Mucosa of gallbladder (tissue), 1 donor: ENCODE measurements at regions not wholly inside any gene's neighbourhood (a gene's known extent, or its start where the extent isn't known, plus 50 kb on each side); places are given as distances from the start of the nearest gene placed in this dataset.
"Not testable (repeated sequence)": the region's sequence is repeated elsewhere in the genome, so short reads cannot be mapped to it uniquely, and the experiment has no call there.

Source experiments
- DNase-seq: peaks from one replicate; pipeline ENCODE4 v3.0.0-alpha.2; 2020; ENCODE audit warnings: low spot score
- donor health status: DM: no; HTN: no; CAD: no.

DNA sequence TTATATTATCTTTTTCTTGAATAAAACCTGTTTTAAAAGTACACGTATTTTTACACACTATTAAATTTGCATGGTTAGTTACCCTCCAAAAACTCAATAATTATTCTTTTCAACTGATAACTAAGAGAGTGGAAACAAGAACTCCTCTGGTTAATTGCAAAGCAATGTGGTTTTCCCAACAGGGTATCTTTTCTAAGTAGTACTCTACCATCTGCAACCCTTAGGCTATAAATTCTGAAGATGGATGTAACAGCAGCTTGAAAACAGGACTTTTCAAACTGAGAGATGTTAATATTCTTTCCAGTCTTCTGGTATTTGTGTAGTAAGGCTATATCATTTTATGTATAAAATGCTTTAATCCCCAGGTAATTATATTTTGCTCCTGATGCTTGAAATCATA is 916.1 kb upstream of the POT1 start:
- no peak for DNase-seq

- no peak for DNase-seq
Measured at GRCh38 chr7:125834421-125834820, 904.8 kb upstream of the POT1 start.

DNA sequence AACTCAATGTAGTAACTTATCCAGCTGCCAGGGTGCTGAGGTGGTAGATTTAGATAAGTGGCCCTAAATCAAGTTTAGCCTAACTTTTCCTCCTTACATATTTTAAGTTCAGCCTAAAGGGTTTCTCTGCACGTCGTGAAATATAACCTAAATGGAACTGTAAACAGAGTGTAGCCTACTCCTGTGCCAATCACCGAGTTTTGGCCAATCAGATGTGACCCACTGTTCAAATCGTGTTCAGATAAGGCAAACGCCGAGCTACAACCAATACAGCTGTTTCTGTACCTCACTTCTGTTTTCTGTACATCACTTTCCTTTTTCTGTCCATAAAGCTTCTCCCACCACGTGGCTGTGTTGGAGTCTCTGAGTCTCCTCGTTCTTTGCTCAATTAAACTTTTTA is 904.2 kb upstream of the POT1 start:
- DNase-seq = no peak

GRCh38 chr7:125830743-125831142 is 901.1 kb upstream of the POT1 start:
- DNase-seq = no peak

GRCh38 chr7:125828153-125828700 is 898.6 kb upstream of the POT1 start:
- no peak for DNase-seq

DNA sequence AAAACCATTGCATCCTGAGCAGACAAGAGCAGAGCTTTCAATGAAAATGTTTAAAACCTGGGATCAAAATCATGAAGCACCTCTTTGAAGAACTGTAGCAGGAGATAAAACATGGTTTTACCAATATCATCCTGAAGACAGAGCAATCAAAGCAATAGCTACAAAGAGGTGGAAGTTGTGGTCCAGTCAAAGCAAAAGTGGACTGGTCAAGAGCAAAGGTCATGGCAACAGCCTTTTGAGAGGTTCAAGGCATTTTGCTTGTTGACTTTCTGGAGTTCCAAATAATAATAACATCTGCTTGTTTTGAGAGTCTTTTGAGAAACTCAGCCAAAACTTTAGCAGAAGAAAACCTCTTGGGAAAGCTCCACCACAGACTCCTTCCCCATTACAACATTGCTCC is 893.9 kb upstream of the POT1 start:
- no peak for DNase-seq

DNA sequence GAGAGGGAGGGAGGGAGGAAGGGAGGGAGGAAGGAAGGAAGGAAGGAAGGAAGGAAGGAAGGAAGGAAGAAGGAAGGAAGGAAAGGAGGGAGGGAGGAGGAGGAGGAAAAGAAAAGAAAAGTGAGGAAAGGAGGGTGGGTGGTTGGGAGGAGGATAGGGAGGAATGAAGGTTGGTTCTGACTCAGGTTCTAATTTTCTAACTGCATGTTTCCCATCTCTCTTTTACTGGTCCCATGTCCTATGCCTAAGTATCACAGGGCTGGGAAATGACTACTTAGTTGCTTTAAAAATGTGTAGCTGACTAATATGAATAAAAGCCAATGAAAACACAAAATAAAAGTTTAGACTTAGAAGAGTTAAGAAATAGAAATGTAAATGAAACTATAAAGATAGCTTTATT is 890.9 kb upstream of the POT1 start:
- no peak for DNase-seq

DNA sequence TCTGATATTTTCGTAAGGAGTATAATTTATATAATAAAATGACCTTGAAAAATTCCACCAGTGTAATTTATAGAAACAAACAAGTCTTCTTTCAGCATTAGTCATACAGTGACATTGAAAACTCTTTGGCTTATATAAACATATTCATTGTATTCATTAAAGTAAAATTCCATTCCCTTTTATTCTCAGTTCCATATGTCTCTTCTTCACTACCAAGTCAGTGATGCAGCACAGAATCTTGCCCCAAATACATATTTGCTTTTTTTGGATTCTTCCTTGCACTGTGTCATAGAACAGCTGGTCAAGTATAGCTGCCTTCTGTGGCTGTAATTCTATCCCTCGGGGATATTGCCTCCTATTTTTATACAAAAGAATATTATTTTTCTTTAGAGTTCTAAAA is 884.5 kb upstream of the POT1 start:
- DNase-seq = no peak

GRCh38 chr7:125806491-125806890 is 876.9 kb upstream of the POT1 start:
- DNase-seq = not testable (repeated sequence)

DNA sequence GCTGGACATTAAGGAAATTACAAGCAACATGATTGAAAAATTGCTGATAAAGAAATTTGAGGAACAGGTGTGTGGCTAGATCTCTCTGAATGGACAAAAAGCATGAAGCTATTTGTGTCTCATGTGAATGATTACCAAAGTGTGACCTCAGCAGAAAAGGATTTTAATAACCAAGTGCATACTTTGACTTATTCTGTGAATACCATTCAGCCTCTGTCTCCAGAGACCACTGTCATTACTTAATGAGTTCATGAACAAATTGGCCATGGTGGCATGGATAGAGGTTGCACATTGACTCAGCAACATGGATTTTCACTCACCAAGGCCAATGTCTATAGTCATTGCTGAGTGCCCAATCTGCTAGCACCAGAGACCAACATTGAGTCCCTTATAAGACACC is 874.6 kb upstream of the POT1 start:
- no peak for DNase-seq

DNA sequence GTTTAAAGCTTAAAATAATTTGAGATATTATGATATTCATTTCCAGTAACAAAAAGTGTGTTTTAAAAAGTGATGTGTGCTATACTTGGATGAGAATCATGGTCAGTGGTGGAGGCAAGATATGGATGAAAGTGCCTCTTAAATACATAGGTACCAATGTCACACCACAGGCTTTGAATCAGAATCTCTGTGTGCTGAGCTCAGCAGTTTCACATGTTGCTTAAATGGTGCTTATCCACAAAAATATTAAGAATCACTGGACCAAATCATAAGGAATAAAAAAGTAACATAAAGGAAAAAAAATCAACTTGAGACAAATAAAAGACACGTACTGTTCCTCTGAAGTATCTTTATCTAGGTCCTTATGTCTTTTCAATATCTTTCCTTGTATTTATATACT is 850.5 kb upstream of the POT1 start:
- DNase-seq = no peak

DNA sequence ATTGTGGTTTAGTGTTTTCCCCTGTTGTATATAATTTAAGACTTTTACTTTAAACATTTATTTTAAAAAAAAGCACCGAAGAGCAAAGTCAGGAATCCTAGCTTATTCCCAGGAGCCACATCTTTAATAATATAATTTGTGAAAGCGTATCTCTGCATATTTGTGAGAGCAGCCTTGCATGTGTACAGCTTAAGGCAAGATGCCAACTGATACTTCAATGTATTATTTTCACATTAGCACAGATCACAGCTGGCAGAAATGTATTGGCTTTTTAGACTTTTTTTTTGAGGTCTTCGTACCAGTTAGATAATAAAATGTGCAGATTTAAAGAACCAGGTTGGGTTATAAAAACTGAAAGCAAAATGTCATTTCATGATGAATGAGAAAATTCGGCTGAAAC is 845.7 kb upstream of the POT1 start:
- no peak for DNase-seq

DNA sequence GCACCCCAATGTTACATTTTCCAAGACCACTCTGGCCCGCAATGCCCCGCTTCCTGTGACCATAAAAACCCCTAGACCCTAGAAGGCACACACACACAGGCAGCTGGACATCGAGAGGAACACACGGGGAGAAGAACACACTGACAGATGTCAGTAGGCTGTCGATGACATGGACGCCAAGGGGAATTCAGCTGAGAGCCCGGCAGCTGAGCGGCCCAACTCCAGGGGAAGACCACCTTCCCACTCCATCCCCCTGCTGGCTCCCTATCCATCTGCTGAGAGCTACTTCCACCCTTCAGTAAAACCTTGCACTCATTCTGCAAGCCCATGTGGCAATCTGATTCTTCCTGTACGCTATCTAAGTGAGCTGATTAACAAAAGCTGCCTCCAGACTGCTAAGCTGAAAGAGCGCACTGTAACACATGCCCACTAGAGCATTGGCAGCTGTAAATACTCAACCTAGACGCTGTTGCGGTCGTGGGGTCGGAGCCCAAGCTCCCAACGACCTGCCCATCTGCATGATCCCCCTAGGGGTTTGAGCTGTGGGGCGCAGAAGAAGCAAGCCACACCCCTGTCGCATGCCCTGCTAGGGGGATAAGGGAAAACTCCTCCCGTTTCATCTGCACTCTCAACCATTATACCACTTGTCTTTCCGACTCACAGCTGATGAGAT is 843.6 kb upstream of the POT1 start:
- DNase-seq = no peak

DNA sequence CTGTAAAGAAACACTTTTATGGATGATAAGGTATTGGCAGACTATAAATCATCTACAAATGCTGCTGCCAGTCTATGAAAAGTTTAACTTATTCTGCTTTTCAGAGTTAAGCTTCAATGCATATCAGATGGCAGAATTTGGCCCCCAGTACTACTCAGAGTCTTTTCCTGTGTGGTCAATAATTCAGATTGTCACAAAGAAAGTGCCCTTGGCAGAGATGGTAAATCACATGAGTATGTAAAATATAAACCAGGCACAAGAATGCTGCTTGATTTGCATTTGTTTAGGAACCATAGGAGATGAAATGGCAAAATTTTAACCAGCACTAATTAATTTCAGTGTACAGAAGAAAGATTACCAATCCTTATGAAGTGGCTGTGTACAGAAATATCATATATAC is 818.3 kb upstream of the POT1 start:
- DNase-seq = no peak

DNA sequence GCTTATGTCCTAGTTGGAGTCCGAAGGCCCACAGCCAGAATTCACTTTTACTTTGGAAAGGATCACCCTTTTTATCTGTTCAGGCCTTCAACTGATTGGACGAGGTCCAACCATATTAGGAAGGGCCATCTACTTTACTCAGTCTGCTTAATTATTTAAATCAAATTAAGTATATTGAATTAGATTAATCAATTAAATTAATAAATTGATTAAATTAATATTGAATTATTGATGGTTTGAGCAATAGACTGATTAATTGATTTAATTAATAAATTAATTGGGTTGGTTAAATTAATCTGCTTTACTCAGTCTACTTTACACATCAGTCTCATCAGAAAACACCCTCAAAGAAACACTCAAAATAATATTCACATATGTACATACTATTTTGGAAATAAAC is 816.9 kb upstream of the POT1 start:
- DNase-seq = no peak

DNA sequence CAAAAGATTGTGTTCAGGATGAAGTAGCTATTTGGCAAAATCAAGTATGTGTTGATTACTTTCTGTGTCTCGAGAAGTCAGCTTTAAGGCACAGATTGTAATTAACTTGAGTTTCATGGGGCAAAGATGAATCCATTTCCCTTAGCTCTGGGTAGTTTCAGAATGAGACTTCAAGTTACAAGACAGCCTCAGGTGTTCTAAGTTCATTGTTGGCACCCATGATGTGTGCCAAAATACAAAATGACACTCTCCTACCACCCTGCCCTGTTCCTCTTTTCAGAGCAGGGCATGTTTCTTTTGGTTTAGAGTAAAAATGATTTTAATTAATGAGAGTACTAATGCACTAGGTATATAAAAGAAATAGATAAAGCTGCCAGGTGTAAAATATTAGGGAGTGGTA is 797.6 kb upstream of the POT1 start:
- DNase-seq = no peak

GRCh38 chr7:125695626-125696025 is 766.0 kb upstream of the POT1 start:
- DNase-seq = no peak

DNA sequence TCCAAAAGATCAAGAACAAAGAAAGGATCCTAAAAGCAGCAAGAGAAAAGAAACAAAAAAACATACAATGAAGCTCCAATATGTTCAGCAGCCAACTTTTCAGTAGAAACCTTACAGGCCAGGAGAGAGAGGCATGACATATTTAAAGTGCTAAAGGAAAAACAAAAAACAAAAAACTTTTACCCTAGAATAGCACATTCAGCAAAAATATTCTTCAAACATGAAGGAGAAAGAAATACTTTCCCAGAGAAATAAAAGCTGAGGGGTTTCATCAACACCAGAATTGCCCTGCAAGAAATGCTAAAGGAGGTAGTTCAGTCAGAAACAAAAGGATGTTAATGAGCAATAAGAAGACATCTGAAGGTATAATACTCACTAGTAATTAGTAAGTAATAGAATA is 753.5 kb upstream of the POT1 start:
- no peak for DNase-seq

DNA sequence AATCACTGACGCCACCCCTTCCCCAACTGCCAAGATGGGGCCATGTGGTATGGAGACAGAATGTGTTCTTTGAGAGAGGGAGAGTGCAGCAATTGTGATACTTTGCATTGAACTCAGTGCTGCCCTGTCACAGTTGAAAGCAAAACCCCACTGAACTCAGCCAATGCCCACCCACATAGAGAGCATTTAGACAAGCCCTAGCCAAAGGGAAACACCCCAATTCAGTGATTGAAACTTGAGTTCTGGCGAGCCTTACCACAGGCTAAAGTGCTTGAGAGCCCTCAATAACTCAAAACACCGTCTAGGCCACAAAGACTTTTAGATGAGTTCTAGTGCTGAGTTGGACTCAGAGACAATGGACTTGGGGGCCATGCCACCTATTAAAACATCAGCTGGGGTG is 751.9 kb upstream of the POT1 start:
- no peak for DNase-seq

DNA sequence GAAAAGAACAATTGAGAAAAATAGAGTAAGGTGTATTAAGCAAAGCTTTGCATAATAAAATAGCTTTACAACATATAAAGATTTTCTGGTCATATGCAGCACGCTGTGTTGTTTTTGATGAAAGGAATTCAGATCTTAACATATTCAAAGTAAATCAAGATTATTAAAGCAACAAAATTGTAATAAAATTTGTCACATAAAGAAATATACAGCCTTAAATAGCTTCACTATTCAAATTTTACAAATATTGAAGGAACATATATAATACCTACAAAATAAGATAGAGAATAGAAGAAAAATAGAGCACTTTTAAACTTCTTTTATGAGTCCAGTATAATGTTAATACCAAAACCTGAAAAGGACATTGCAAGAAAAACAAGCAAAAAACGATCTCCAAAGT is 749.1 kb upstream of the POT1 start:
- DNase-seq = no peak

DNA sequence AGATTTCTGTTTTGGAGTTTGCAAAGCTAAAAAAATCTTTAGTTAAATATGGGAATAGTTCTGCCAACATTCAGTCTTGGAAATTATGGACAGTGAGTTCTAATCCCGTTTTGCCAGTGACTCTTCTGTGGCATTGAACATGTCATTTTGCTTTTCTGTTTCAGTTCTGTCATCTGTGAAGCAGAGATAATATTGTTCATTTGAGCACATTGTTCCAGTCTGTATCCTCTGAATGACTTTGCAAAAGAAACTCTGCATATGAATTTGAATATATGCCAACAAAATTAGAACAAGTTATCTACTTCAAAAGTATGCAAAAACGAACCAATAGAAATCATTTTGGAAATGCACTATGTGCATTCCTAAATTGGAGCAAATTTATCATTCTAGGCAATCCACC is 746.0 kb upstream of the POT1 start:
- DNase-seq = no peak

GRCh38 chr7:125675169-125675568 is 745.5 kb upstream of the POT1 start:
- no peak for DNase-seq

DNA sequence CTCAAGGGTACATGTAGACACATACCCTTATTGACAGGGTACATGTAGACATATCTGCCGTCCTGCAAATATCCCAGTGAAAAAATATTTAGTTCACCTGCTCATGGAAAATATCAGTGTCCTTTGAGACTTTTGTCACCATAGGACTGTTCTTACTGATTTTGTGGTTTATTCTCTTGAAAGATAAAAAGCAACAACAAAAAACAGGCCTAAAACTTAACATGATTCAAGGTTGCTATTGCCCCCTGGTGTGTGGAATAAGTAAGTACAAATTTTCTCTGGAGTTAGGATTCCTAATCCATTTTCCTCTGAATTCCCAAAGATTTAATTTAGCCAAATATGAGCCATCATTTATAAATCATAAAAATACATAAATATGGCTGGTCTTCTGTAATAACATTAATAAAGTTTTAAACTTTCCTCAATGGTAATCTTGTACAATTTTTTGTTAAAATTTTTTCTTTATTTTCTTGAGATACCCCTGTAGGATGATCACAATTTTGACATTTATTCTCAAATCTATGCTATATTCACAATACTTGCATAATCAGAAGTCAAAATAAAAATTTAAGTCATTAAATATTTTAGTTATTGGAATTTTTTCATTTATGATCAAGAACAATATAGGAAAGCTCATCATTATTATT is 741.4 kb upstream of the POT1 start:
- no peak for DNase-seq
